ENCODE measurements at regions not wholly inside any gene's neighbourhood (a gene's known extent, or its start where the extent isn't known, plus 50 kb on each side); places are given as distances from the start of the nearest gene placed in this dataset.

DNA sequence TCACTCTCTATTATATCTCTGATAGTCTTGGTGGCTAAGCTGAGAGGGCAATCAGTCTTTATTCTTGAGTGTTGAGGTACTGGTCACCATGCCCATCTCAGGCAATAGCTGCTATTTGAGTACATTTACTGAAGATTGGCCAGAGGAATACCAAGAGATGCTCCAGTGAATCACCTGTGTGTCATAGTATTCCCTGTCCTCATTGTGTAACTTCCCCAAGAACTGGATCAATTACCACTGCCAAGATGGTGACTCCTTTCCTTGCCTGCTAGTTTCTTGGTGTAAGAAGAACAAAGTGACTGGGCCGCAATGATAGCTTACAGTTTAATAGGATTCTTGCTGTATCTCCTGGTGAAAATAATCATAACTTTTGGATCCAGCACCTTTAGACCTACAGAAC, 418.7 kb upstream of the KIF2A start:
- Histone ChIP-seq H3K4me1 (no peaks in the 10 kb centered on the region), H3K4me3 (no peak overlapping the region), H3K9me3 (peaks cover 0 to 11% of the 10 kb centered on the region in 2 donors), H3K36me3 (no peaks in the 10 kb centered on the region), H3K27me3 (no peaks in the 10 kb centered on the region), H3K27ac (no peak overlapping the region)
- ATAC-seq = no peak
- DNase-seq = no peak
- TF ChIP-seq CTCF (IDR thresholded peaks at IDR 0.05) = no peak
- intact Hi-C loops (cut with DNase I) = no loop called here

DNA sequence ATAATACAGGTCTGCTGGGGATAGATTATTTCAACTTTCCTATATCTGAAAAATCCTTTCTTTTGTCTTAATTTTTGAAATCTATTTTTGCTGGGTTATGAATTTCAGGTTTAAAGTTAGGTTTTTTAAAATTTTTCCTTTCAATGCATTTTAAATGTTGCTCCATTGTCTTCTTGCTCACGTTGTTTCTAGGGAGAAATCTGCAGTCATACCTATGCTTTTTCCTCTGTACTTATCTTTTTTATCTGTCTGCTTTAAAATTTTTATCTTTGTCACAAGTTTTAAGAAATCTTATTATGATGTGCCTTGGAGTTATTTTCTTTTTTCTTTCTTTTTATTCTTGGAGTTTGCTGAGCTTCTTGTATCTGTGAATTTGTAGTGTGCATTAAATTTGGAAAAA, 412.0 kb upstream of the KIF2A start:
- H3K4me1 ChIP-seq = no peaks in the 10 kb centered on the region
- DNase-seq (no peak), ATAC-seq (no peak)
- TF ChIP-seq CTCF (IDR thresholded peaks at IDR 0.05) = no peak
- intact Hi-C loops (cut with DNase I) = no loop called here
- no peak overlapping the region for H3K27ac ChIP-seq
- no peaks in the 10 kb centered on the region for H3K27me3 ChIP-seq
- H3K4me3 ChIP-seq = no peak overlapping the region
- no peaks in the 10 kb centered on the region for H3K36me3 ChIP-seq
- H3K9me3 ChIP-seq = peaks cover 0 to 33% of the 10 kb centered on the region in 2 donors

- Histone ChIP-seq H3K4me1 (no peaks in the 10 kb centered on the region), H3K27ac (no peak overlapping the region), H3K9me3 (peaks cover 0 to 22% of the 10 kb centered on the region in 2 donors), H3K36me3 (no peaks in the 10 kb centered on the region), H3K27me3 (no peaks in the 10 kb centered on the region), H3K4me3 (no peak overlapping the region)
- DNase-seq (peak in 1 of 4 donors; percentile 25), ATAC-seq (peak; percentile 70)
- intact Hi-C loops (cut with DNase I) = no loop called here
- TF ChIP-seq CTCF (IDR thresholded peaks at IDR 0.05) = no peak
Observed at GRCh38 chr5:61896811-61897210, 409.2 kb upstream of the KIF2A start.

DNA sequence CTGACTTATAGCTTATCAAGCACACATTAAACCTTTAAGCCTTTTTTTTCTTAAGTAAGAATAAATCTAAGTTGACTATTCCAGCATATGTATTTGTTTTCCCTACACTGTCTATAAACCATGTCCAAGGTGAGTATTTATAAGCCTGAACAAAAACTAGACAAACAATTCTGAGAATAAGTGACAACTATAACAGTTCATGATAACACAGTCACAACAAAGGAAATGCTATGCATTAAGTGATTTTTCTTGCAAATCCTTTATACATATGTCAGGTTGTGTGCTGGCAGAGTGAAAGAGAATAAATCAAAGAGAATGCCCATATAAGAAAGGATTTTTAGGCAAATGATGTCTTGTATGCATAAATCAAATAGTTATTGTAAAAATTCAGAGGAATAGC, 408.8 kb upstream of the KIF2A start:
- Histone ChIP-seq H3K36me3 (no peaks in the 10 kb centered on the region), H3K27ac (no peak overlapping the region), H3K4me1 (no peaks in the 10 kb centered on the region), H3K27me3 (no peaks in the 10 kb centered on the region), H3K9me3 (peaks cover 0 to 22% of the 10 kb centered on the region in 2 donors), H3K4me3 (no peak overlapping the region)
- no peak for TF ChIP-seq CTCF (IDR thresholded peaks at IDR 0.05)
- intact Hi-C loops (cut with DNase I) = no loop called here
- no peak for DNase-seq
- no peak for ATAC-seq

GRCh38 chr5:61901997-61902396, 404.0 kb upstream of the KIF2A start:
- H3K4me3 ChIP-seq = no peak overlapping the region
- no peaks in the 10 kb centered on the region for H3K4me1 ChIP-seq
- ATAC-seq (no peak), DNase-seq (no peak)
- H3K36me3 ChIP-seq = no peaks in the 10 kb centered on the region
- no peaks in the 10 kb centered on the region for H3K9me3 ChIP-seq
- TF ChIP-seq CTCF (IDR thresholded peaks at IDR 0.05) = no peak
- no peaks in the 10 kb centered on the region for H3K27me3 ChIP-seq
- H3K27ac ChIP-seq = no peak overlapping the region
- intact Hi-C loops (cut with DNase I) = no loop called here
